Ovary (tissue), 3 donors: ENCODE measurements at regions not wholly inside any gene's neighbourhood (a gene's known extent, or its start where the extent isn't known, plus 50 kb on each side); places are given as distances from the start of the nearest gene placed in this dataset.

Experiments used
- EP300 ChIP-seq: sonication (generic); formaldehyde crosslinking; IDR thresholded peaks from one replicate; pipeline ENCODE4 v1.6.1; 2017; ENCODE audit warnings: antibody characterized with exemption
- TF ChIP-seq, protein P1 (sequence below), 3 donors: fragments of 450-650 bp in 2 of 3; fragments of 200-600 bp in 1 of 3; IDR thresholded peaks; one replicate each; pipeline versions ENCODE4 v1.5.1 to v1.8.0; 2016 to 2022; ENCODE audit warnings: antibody characterized with exemption in 3 of 3, mild to moderate bottlenecking in 1 of 3
- donor health status: DM: no; HTN: no; CAD: no.

DNA sequence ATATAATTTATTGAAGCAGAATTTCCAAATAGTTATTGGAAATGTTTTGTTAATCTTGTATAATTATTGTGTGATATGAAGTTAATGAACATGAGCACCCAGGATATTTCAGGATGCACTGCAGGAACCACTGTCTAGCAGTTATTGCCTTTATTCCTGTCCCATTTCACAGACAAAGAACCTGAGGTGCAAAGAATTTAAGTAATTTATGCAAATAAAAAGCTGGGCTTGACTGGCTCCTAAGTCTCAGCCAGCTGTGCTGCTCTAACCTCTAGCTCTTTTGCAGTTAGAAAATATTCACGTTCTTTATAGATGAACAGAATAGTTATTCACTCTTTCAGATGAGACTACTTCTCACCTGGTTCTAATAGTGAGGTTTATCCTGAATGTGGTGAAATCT, 50.0 kb upstream of the NUDT12 start:
- TF ChIP-seq EP300, result no peak
- TF ChIP-seq, protein P1, sequence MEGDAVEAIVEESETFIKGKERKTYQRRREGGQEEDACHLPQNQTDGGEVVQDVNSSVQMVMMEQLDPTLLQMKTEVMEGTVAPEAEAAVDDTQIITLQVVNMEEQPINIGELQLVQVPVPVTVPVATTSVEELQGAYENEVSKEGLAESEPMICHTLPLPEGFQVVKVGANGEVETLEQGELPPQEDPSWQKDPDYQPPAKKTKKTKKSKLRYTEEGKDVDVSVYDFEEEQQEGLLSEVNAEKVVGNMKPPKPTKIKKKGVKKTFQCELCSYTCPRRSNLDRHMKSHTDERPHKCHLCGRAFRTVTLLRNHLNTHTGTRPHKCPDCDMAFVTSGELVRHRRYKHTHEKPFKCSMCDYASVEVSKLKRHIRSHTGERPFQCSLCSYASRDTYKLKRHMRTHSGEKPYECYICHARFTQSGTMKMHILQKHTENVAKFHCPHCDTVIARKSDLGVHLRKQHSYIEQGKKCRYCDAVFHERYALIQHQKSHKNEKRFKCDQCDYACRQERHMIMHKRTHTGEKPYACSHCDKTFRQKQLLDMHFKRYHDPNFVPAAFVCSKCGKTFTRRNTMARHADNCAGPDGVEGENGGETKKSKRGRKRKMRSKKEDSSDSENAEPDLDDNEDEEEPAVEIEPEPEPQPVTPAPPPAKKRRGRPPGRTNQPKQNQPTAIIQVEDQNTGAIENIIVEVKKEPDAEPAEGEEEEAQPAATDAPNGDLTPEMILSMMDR (IDR thresholded peaks at IDR 0.05), result no peak
